Keratinocyte (primary cell): ENCODE measurements at regions not wholly inside any gene's neighbourhood (a gene's known extent, or its start where the extent isn't known, plus 50 kb on each side); places are given as distances from the start of the nearest gene placed in this dataset.

Source experiments
- DNase-seq: peaks from one replicate; pipeline ENCODE4 v3.0.0-alpha.2; 2011; ENCODE audit warnings: low read depth, missing footprints, low spot score
- FAIRE-seq: peaks from 2 replicates; lab custom pipeline; 2011; peaks lifted over from hg19 to GRCh38; lab: Jason Lieb, UNC
- H2AFZ ChIP-seq: 2 replicates; pipeline ENCODE4 v1.6.0; 2012; ENCODE audit warnings: low read length, control low read depth, inconsistent platforms; ENCODE audit not compliant: control insufficient read depth
- H3K27ac ChIP-seq: 2 replicates; pipeline ENCODE4 v1.5.1; 2011; ENCODE audit warnings: low read length; ENCODE audit not compliant: control insufficient read depth, insufficient read depth
- H3K27me3 ChIP-seq: 3 replicates; pipeline ENCODE4 v1.6.0; 2011; ENCODE audit warnings: low read length; ENCODE audit not compliant: control insufficient read depth, insufficient read depth; ENCODE audit errors: extremely low read depth
- H3K36me3 ChIP-seq, 2 experiments: 2 replicates in 1 of 2; 3 replicates in 1 of 2; pipeline ENCODE4 v1.5.1; 2011; ENCODE audit warnings: low read length in 2 of 2, mild to moderate bottlenecking in 1 of 2; ENCODE audit not compliant: control insufficient read depth in 2 of 2, insufficient read depth in 2 of 2; ENCODE audit errors: extremely low read depth in 1 of 2
- H3K4me1 ChIP-seq: 3 replicates; pipeline ENCODE4 v1.5.1; 2011; ENCODE audit warnings: low read length; ENCODE audit not compliant: control insufficient read depth, insufficient read depth; ENCODE audit errors: extremely low read depth
- H3K4me2 ChIP-seq: 3 replicates; pipeline ENCODE4 v1.6.0; 2011; ENCODE audit warnings: low read depth, low read length; ENCODE audit not compliant: control insufficient read depth, insufficient read depth; ENCODE audit errors: extremely low read depth
- H3K4me3 ChIP-seq, 3 experiments: fragments of 200-600 bp in 1 of 3; sonication (generic) in 1 of 3; 2 replicates in 2 of 3; 3 replicates in 1 of 3; pipeline ENCODE4 v1.5.1; 2011 to 2016; ENCODE audit warnings: low read length in 3 of 3, mild to moderate bottlenecking in 3 of 3, control low read depth in 2 of 3, inconsistent platforms in 1 of 3, low read depth in 1 of 3, mixed read lengths in 1 of 3, mixed run types in 1 of 3, moderate library complexity in 1 of 3; ENCODE audit not compliant: control insufficient read depth in 2 of 3, insufficient read depth in 2 of 3; ENCODE audit errors: extremely low read depth in 1 of 3
- H3K79me2 ChIP-seq: 2 replicates; pipeline ENCODE4 v1.6.0; 2012; ENCODE audit warnings: low read length; ENCODE audit not compliant: control insufficient read depth, insufficient read depth
- H3K9ac ChIP-seq: 3 replicates; pipeline ENCODE4 v1.6.0; 2011; ENCODE audit warnings: low read length; ENCODE audit not compliant: control insufficient read depth, insufficient read depth; ENCODE audit errors: extremely low read depth
- H3K9me1 ChIP-seq: 3 replicates; pipeline ENCODE4 v1.6.0; 2011; ENCODE audit warnings: low read length; ENCODE audit not compliant: control insufficient read depth, insufficient read depth; ENCODE audit errors: extremely low read depth
- H3K9me3 ChIP-seq: 2 replicates; pipeline ENCODE4 v1.5.1; 2012; ENCODE audit warnings: low read depth, low read length; ENCODE audit not compliant: control insufficient read depth
- H4K20me1 ChIP-seq: 3 replicates; pipeline ENCODE4 v1.6.0; 2011; ENCODE audit warnings: low read length; ENCODE audit not compliant: control insufficient read depth, insufficient read depth; ENCODE audit errors: extremely low read depth
- CTCF ChIP-seq, 3 experiments: IDR thresholded peaks in 1 of 3; conservative IDR thresholded peaks in 1 of 3; optimal IDR thresholded peaks in 1 of 3; 2 replicates in 2 of 3; 3 replicates in 1 of 3; pipeline versions ENCODE3 to v1.5.1; 2011; ENCODE audit warnings: low read length in 3 of 3, mild to moderate bottlenecking in 3 of 3, moderate library complexity in 2 of 3, control low read depth in 1 of 3, inconsistent platforms in 1 of 3; ENCODE audit not compliant: insufficient read depth in 2 of 3; ENCODE audit errors: extremely low read depth in 1 of 3
- EZH2 ChIP-seq: IDR thresholded peaks from one replicate; pipeline ENCODE4 v1.6.1; 2012; ENCODE audit warnings: inconsistent platforms, mild to moderate bottlenecking, low read length, moderate library complexity
- dilution Hi-C: fragments of 300-500 bp; cut with MboI; formaldehyde crosslinking; loops from one replicate; pipeline ENCODE4 v1.7.0; 2020; ENCODE audit warnings: low sequenced_read_pairs; ENCODE audit not compliant: extremely low pct_ligation_motif_present

GRCh38 chr1:201647094-201647493 is 108.2 kb downstream of the NAV1 start:
- TF ChIP-seq EZH2 (no peak), CTCF (optimal IDR thresholded peaks at IDR 0.05 in 1 of 3, IDR thresholded peaks at IDR 0.05 in 1 of 3, conservative IDR thresholded peaks at IDR 0.05 in 1 of 3; ENCODE audit: extremely low read depth in 1 of 3, insufficient read depth in 2 of 3, low read length in 3 of 3) (no peak)
- Histone ChIP-seq H3K27me3 (peaks cover 17% of the 10 kb centered on the region), H3K4me2 (no peak overlapping the region), H3K79me2 (no peaks in the 10 kb centered on the region), H3K27ac (no peak overlapping the region), H2AFZ (no peak overlapping the region), H4K20me1 (peaks cover 3% of the 10 kb centered on the region), H3K36me3 (no peaks in the 10 kb centered on the region), H3K4me3 (no peak overlapping the region), H3K9me3 (no peaks in the 10 kb centered on the region), H3K9ac (no peak overlapping the region), H3K4me1 (peaks cover 12% of the 10 kb centered on the region), H3K9me1 (no peaks in the 10 kb centered on the region)
- DNase-seq (no peak), FAIRE-seq (no peak)
- dilution Hi-C loops, result no loop called here

GRCh38 chr1:201647722-201648065 is 108.8 kb downstream of the NAV1 start:
- H3K4me3 ChIP-seq, result no peak overlapping the region
- H2AFZ ChIP-seq, result no peak overlapping the region
- peaks cover 3% of the 10 kb centered on the region for H4K20me1 ChIP-seq
- H3K27me3 ChIP-seq, result peaks cover 17% of the 10 kb centered on the region
- no peaks in the 10 kb centered on the region for H3K36me3 ChIP-seq
- H3K79me2 ChIP-seq, result no peaks in the 10 kb centered on the region
- no peak for DNase-seq
- dilution Hi-C loops, result no loop called here
- TF ChIP-seq EZH2 (no peak), CTCF (optimal IDR thresholded peaks at IDR 0.05 in 1 of 3, IDR thresholded peaks at IDR 0.05 in 1 of 3, conservative IDR thresholded peaks at IDR 0.05 in 1 of 3; ENCODE audit: extremely low read depth in 1 of 3, insufficient read depth in 2 of 3, low read length in 3 of 3) (no peak)
- no peak overlapping the region for H3K9ac ChIP-seq
- H3K27ac ChIP-seq, result no peak overlapping the region
- H3K9me3 ChIP-seq, result no peaks in the 10 kb centered on the region
- FAIRE-seq, result no peak
- no peak overlapping the region for H3K4me2 ChIP-seq
- no peaks in the 10 kb centered on the region for H3K9me1 ChIP-seq
- peaks cover 12% of the 10 kb centered on the region for H3K4me1 ChIP-seq
